22Rv1 (cell line): ENCODE measurements at regions not wholly inside any gene's neighbourhood (a gene's known extent, or its start where the extent isn't known, plus 50 kb on each side); places are given as distances from the start of the nearest gene placed in this dataset.

ENCODE experiments used
- H3K27ac ChIP-seq: fragments of 450-650 bp; 2 replicates; pipeline ENCODE4 v1.5.1; 2017
- ZFX ChIP-seq: fragments of 450-650 bp; IDR thresholded peaks from 2 replicates; pipeline ENCODE4 v1.6.1; 2017; ENCODE audit warnings: antibody characterized with exemption, borderline replicate concordance
- TF ChIP-seq, protein P1 (sequence below): fragments of 450-650 bp; IDR thresholded peaks from 2 replicates; pipeline ENCODE4 v1.5.1; 2017; ENCODE audit warnings: mild to moderate bottlenecking

DNA sequence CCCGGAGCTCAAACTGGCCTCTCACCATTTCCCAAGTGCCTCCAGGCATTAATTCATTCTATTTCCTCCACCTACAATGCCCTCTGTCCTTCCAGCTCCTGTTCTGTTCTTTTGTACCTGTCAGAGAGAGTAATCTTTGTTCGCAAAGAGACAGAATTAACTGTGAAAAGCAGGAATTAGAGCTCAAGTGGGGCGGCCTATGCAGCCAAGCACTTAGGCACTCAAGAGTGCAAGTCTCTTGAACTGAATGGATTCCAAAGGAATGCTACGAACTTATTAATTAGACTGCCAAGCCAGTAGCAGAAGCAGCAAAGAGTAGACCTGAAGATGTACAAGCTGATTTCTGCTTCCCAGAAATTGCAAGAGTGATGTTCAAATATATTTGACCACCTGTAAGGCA lies 338.3 kb upstream of the AUTS2 start:
- no peak for TF ChIP-seq ZFX
- TF ChIP-seq, protein P1, sequence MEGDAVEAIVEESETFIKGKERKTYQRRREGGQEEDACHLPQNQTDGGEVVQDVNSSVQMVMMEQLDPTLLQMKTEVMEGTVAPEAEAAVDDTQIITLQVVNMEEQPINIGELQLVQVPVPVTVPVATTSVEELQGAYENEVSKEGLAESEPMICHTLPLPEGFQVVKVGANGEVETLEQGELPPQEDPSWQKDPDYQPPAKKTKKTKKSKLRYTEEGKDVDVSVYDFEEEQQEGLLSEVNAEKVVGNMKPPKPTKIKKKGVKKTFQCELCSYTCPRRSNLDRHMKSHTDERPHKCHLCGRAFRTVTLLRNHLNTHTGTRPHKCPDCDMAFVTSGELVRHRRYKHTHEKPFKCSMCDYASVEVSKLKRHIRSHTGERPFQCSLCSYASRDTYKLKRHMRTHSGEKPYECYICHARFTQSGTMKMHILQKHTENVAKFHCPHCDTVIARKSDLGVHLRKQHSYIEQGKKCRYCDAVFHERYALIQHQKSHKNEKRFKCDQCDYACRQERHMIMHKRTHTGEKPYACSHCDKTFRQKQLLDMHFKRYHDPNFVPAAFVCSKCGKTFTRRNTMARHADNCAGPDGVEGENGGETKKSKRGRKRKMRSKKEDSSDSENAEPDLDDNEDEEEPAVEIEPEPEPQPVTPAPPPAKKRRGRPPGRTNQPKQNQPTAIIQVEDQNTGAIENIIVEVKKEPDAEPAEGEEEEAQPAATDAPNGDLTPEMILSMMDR: no peak
- no peak overlapping the region for H3K27ac ChIP-seq

DNA sequence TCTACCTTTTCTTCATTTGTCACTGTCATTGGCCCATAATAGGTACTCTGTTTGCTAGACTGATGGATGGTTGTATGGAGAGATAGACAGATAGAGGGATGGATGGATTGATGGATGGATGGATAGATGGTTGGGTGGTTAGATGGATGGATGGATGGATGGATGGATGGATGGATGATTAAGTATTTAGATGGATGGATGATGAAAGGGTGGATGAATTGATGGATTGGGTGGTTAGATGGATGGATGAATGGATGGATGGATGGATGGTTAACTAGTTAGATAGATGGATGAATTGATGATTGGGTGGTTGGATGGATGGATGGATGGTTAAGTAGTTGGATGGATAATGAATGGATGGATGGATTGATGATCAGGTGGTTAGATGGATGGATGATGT lies 334.7 kb upstream of the AUTS2 start:
- H3K27ac ChIP-seq: no peak overlapping the region
- TF ChIP-seq ZFX: no peak
- TF ChIP-seq, protein P1: no peak

DNA sequence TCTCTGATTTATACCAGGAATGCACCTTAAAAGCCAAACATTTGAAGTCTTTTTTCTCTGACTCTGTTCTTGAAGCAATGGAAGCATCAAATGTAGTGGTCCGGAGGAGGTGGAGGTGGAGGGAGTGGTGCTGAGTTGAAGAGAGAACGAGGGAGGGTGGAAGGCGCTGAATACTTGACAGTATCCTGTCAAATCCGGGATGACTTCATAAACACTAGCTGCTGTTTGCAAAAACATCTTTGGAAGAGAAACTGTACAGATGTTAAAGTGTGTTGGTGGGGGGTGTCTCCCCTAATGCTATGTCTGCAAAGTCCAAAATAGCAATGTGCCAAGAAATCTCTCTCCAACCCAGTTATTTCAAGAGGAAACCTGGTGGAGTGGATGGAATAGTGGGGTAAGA lies 328.5 kb upstream of the AUTS2 start:
- H3K27ac ChIP-seq: no peak overlapping the region
- TF ChIP-seq, protein P1: no peak
- TF ChIP-seq ZFX: no peak

DNA sequence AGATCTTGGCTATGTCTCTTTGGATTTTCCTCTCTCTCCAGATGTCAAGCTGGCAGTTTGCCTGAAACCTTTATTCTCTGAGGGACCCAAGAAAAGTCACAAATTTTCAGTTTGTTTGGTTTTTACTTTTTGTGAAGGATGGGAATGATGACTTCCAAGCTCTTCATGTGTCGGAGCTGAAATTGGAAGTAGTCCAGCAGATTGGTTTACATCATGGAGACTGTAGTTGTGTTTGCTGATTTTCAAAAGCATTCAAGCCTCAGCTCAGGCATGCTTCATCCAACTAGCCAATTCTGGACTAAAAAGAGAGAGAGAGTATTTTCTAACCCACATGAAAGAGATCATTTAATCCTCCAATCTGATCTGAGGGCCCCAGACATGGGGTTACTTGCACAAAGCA lies 326.2 kb upstream of the AUTS2 start:
- H3K27ac ChIP-seq: no peak overlapping the region
- no peak for TF ChIP-seq ZFX
- TF ChIP-seq, protein P1: no peak

DNA sequence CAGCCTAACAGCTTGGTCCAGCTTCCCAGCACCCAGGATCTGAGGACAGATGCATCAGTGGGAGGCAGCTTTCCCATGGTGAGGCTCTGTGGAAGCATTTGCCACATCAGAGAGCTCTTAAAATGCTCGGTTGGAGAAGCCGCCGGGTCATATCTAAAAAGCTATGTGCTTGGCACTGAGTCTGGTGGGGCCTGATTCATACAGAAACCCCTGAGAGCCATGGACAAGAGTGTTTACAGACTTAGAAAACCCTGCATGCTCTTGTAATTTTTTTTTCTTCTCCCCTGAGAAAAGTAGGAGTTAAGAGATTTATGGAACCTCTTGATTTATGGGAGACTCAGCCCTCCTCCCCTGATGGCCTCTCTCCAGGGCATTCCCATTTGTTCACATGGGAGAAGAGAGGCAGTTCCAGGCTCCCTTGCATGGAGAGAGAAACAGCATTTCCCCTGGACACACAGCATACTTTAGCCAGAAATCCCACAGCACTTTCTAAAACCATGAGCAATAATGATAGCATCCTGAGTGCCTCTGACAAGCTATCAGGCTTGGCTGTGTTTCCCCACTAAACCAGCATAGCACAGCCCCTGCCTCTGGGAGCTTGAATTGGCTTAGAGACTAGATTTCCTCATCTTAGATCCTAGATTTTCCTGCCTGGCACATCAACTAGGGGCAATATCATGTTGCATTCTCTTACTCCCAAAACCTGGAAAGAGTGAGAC lies 322.1 kb upstream of the AUTS2 start:
- no peak overlapping the region for H3K27ac ChIP-seq
- TF ChIP-seq ZFX: no peak
- TF ChIP-seq, protein P1: no peak

DNA sequence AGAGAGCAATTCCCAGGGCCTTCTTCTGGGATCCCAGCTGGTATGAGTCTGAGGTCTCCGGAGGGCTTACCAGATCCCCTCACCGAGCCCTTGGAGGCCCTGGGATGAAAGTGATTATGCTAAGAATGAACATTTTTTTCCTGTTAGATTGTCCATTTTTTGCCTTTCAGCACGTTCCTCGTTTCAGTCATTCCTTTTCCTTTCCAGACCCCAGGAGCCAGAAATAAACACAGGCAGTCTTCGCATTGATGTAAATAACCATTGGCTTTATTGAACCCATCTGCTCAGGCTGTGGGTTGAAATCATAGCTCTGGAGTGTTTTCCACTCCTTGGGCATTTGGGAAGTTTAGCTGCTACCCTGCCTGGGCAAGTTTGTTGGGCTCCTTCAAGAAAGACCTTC lies 320.9 kb upstream of the AUTS2 start:
- H3K27ac ChIP-seq: no peak overlapping the region
- no peak for TF ChIP-seq ZFX
- TF ChIP-seq, protein P1: no peak

DNA sequence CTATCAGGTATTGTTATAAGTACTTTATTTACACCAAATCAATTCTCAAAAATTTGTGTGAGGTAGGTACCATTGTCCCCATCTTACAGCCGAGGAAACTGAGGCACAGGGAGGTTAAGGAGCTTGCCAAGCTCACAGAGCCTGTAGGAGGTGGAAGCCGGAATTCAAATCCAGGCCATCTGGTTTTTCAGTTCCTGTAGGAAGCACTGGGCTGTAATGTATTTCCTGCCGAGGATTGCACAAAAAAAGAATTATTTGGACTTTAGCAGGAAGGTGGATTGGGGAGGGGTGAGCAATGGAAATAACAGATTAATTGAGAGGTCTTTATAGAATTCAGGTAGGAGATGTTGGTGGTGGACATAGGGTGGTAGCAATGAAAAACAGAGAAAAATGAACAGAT lies 315.3 kb upstream of the AUTS2 start:
- TF ChIP-seq, protein P1: no peak
- no peak for TF ChIP-seq ZFX
- no peak overlapping the region for H3K27ac ChIP-seq
